Dermis blood vessel endothelial cell (primary cell): ENCODE measurements at regions not wholly inside any gene's neighbourhood (a gene's known extent, or its start where the extent isn't known, plus 50 kb on each side); places are given as distances from the start of the nearest gene placed in this dataset.
"Not testable (repeated sequence)": the region's sequence is repeated elsewhere in the genome, so short reads cannot be mapped to it uniquely, and the experiment has no call there.

Source experiments
- DNase-seq: peaks from one replicate; pipeline ENCODE4 v3.0.0; 2010

GRCh38 chr13:67518785-67519184 lies 288.6 kb upstream of the PCDH9 start:
- DNase-seq, result no peak

- no peak for DNase-seq
These were observed 285.8 kb upstream of the PCDH9 start for GRCh38 chr13:67515895-67516294.

GRCh38 chr13:67509018-67509417 lies 278.9 kb upstream of the PCDH9 start:
- no peak for DNase-seq

GRCh38 chr13:67508275-67508674 lies 278.1 kb upstream of the PCDH9 start:
- DNase-seq, result not testable (repeated sequence)

DNA sequence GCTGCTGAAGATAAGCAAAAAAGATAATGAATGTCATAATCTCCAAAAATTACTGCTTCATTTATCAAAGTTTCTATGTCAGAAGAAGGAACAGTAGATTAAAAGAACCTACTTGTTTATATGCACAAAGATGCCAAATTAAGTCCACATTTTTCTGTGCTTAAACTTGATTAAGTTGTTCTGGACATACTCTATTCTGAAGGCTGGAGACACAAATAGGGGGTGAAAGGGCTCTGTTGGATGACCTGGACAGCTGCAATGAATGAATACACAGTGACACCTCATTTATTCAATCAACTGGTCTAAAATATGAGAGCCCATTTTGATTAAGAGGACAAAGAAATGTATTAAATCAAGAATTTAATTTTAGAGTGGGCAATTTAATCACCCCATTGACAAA lies 276.3 kb upstream of the PCDH9 start:
- no peak for DNase-seq

GRCh38 chr13:67505376-67505775 lies 275.2 kb upstream of the PCDH9 start:
- no peak for DNase-seq

DNA sequence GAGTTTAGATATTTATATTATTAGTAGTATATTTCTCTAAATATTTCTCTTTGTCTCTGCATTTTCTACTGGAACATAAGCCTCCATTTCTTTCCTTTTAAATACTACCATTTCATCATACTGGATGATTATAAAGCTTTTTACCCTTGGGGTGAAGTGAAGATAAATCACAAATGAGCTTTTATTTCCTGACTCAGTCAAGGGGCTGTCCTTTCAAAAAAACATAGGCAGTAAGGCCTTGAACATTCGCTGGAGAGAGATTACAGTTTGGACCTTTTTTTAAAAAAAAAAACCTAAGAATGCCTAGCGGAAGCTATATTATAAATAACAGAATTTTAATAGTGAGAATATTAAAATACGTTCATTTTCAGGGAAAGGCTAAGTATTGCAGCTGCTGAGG lies 268.8 kb upstream of the PCDH9 start:
- DNase-seq, result no peak

DNA sequence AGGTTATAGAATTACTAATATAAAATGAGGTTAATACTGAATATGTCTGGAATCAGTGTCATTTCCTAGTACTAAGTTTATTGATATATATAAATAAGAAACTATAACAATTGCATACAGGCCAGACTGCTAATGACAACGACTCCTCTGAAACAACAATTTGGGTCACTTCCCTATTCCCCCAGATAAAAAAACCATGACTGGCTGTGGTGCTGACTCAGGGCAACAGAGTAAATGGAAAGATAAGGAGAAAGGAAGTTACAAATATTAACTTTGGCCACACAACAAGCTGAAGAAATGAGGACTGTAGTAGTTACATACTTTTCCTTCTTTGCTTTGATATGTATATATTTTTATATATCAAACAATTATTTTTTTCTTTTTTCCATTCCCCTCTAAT lies 263.7 kb upstream of the PCDH9 start:
- DNase-seq, result no peak

DNA sequence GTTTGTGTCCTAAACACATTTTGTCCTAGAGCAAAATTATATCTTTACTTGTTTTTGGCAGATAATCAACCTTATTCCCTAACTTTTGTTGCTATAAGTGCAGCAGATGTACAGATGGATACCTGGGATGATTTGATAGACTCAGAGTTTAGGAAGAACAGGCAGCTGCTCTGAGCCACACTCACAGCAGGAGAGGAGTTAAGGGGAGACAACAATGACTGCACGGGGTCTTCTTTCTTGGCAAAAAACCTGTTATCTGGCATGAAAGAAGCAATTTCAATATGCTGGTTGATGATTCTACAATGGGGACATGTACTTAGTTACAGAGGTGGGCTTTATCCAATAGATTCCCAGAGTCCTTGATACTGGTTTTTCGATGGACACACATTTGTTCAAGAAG lies 258.9 kb upstream of the PCDH9 start:
- DNase-seq, result no peak

DNA sequence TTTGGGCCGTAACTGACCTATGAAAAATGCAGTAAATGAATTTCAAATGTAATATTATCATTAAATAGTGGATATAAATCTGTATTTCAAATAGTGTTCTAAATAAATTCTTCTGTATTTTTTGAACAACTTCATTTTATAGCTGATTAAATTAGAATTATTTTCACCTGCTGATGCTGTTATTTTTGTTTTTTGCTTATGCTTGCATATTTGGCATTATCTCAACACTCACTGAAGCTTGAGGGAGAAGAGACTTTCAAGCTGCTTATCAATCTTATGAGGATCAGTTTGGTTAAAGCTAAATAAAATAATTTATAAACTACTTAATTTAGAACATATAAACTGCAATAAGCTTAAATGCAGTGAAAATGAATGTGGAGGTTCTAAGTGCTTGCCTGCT lies 251.3 kb upstream of the PCDH9 start:
- no peak for DNase-seq

GRCh38 chr13:67474115-67474514 lies 244.0 kb upstream of the PCDH9 start:
- no peak for DNase-seq

- no peak for DNase-seq
These were observed 239.5 kb upstream of the PCDH9 start for GRCh38 chr13:67469623-67470022.

DNA sequence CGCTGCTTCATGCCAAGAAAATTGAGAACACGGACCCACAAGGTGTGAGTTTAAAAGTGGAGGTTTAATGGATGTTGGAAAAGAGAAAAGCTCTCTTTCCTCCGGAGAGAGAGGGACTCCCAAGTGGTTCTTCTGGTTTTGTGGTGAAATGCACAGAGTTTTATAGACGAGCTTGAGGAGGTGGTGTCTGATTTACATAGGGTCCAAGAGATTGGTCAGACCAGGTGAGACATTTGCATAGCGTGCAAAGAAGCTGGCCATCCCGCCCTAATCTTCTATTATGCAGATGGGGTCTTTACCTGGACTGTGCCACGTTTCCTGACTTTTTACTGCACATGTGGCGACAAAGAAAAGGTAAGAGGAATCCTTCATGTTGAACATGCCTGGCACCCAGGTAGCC lies 236.4 kb upstream of the PCDH9 start:
- DNase-seq, result no peak

DNA sequence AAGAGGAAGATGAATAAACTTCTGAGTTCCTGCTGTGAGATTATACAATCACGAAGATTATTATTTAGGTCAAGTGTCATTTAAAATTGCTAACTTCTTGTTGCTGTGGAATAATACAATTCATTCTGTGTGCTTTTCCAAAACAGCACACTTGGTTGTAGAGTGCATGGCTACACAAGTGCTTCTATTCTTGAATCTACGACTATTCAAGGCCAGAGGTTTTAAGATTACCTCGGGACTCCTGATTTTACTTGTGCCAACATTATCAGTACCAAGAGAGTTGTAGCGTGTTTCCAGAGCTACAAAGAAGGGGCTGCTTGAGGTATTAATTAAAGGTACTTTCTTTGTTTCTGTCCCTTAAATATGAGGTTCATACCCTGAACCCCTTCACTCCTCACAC lies 234.0 kb upstream of the PCDH9 start:
- DNase-seq, result no peak

DNA sequence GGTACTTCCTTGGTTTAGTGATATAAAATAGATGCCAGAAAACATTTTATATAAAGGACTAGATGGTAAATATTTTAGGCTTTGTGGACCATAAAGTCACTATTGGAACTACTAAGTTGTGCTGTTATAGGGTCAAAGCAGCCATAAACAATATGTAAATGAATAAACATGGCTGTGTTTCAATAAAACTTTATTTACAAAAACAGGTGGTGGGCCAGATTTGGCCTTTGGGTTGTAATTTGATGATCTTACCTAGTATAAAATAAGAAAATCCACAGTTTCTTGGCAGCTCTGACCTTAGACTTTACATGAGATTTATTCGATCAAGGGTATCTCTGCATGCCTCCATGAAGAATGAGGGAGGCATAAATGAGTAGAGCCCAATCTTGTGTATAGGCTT lies 232.0 kb upstream of the PCDH9 start:
- DNase-seq, result no peak

GRCh38 chr13:67452526-67452925 lies 222.4 kb upstream of the PCDH9 start:
- not testable (repeated sequence) for DNase-seq

GRCh38 chr13:67445436-67445835 lies 215.3 kb upstream of the PCDH9 start:
- no peak for DNase-seq

DNA sequence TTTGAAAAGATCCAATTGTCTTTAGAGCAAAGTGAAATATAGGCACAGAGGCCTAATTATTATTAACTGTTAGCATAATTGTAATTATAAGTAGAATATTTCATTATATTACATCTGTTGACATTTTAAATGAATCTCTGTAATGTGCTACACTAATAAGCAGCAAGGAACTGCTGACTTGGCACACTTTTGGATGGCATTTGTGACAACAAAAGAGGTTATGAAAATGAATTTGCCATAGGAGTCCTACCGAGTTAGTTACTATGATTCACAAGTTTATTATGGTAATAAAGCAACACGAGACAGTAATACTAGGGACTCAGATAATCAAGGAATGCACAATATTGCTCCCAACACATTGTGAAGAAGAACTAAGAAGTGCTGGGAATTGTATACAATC lies 213.8 kb upstream of the PCDH9 start:
- no peak for DNase-seq

DNA sequence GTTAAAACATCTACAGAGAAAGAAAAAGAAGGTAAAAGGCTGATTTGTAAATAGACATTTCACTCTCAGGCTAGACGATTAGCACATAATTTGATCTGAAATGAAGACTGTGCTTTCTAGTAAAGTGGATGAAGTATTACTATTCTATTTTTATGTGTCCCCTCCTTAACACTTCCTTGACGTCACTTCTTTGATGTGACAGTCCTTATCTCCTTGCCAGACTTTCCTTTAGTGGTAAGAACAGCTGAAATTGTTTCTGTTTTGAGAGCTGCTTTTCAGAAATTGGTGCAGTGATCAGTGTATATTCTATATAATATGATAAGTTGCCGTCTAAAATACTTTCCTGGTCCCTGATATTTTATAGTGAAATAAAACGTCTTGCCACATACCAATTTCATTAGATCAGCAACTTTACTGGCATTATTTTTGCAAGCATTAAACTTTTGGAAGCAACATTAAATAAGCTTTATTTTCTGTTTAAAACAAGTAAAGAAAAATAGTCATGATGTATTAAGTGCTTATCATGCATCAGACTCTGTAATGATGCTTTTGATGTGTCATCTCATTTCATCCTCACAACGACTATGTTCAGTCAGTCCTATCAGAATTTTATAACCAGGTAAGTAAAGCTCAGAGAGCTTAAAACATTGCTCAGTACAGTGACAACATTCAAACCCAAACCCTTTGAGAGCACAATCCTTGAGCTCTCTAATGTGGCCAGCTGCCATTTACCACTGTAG lies 210.3 kb upstream of the PCDH9 start:
- no peak for DNase-seq

DNA sequence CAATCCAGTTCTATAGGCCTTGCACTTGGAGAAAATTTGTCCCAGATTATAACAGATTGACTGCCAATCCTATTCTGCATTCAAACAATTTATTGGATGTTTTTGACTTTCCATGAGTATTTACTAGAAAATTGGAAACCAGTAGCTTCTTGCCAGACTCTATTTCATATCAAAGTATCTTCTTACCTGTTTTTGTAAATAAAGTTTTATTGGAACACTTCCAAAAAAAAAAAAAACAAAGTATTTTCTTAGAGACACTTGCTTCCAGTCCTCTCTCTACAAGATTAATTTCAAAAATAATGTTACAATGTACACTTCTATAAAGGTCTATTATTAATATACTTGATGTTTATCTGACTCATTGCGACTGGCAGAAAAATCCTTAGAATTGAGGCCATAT lies 209.2 kb upstream of the PCDH9 start:
- no peak for DNase-seq

GRCh38 chr13:67438465-67438864 lies 208.3 kb upstream of the PCDH9 start:
- no peak for DNase-seq

DNA sequence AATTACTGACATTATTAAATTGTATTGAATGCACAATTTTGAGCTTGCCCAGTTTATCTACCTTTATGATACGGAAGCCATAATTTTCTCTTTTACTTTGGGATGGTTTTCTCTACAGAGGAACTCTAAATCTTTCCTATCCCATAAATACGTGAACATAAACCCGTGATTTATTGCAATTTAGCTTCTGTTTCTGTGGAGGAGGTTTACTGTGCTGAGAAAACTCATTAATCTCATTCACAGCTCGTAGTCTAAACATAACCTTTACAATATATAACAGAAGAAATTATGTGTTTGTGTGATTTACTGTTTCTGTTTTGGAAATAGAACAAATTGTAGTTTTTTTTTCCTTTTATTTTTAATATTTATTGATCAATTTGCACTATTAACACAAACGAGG lies 207.1 kb upstream of the PCDH9 start:
- DNase-seq, result no peak

DNA sequence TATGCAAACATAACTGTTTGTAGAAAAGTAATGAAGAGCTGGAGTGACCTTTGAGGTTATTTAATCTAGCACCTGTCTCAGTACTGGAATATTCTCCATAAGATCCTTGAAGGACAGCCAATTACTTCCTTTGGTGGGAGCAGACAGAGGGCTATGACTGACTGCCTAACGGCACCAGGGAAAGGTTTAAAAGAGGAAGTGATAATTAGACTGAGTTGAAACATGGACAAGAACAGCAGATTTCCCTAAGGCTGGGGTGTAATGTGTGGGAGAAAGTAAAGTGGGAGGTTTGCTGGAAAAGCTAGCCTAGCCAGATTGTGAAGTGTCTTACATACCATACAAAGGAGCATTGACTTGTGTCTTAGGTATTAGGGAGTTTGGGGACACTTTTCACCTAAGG lies 191.3 kb upstream of the PCDH9 start:
- no peak for DNase-seq

GRCh38 chr13:67416047-67416925 lies 186.2 kb upstream of the PCDH9 start:
- DNase-seq, result no peak
